ENCODE measurements at regions not wholly inside any gene's neighbourhood (a gene's known extent, or its start where the extent isn't known, plus 50 kb on each side); places are given as distances from the start of the nearest gene placed in this dataset.
"Not testable (repeated sequence)": the region's sequence is repeated elsewhere in the genome, so short reads cannot be mapped to it uniquely, and the experiment has no call there.

GRCh38 chr12:89833337-89834252 lies 125.0 kb upstream of the ATP2B1 start:
- no peak for DNase-seq

- DNase-seq: no peak
These were observed 123.7 kb upstream of the ATP2B1 start for GRCh38 chr12:89832336-89832735.

- no peak for DNase-seq
These were observed 122.9 kb upstream of the ATP2B1 start for GRCh38 chr12:89831310-89832095.

- DNase-seq: no peak
These were observed 120.9 kb upstream of the ATP2B1 start for GRCh38 chr12:89829434-89829975.

GRCh38 chr12:89828575-89828974 lies 119.9 kb upstream of the ATP2B1 start:
- no peak for DNase-seq

GRCh38 chr12:89827592-89827991 lies 119.0 kb upstream of the ATP2B1 start:
- DNase-seq: no peak

GRCh38 chr12:89826468-89826867 lies 117.8 kb upstream of the ATP2B1 start:
- no peak for DNase-seq

GRCh38 chr12:89825591-89826449 lies 117.2 kb upstream of the ATP2B1 start:
- no peak for DNase-seq

- DNase-seq: no peak
These were observed 116.2 kb upstream of the ATP2B1 start for GRCh38 chr12:89824822-89825221.

- DNase-seq: not testable (repeated sequence)
These were observed 114.4 kb upstream of the ATP2B1 start for GRCh38 chr12:89822992-89823391.

- no peak for DNase-seq
These were observed 113.3 kb upstream of the ATP2B1 start for GRCh38 chr12:89821896-89822295.

- DNase-seq: no peak
These were observed 109.0 kb upstream of the ATP2B1 start for GRCh38 chr12:89817501-89818226.

GRCh38 chr12:89815225-89815624 lies 106.6 kb upstream of the ATP2B1 start:
- DNase-seq: no peak

- no peak for DNase-seq
These were observed 94.8 kb upstream of the ATP2B1 start for GRCh38 chr12:89803412-89803811.

- no peak for DNase-seq
These were observed 92.6 kb upstream of the ATP2B1 start for GRCh38 chr12:89801284-89801683.

GRCh38 chr12:89800435-89800834 lies 91.8 kb upstream of the ATP2B1 start:
- no peak for DNase-seq

- DNase-seq: no peak
These were observed 90.7 kb upstream of the ATP2B1 start for GRCh38 chr12:89799316-89799715.

GRCh38 chr12:89797436-89797835 lies 88.8 kb upstream of the ATP2B1 start:
- DNase-seq: no peak

- no peak for DNase-seq
These were observed 88.3 kb upstream of the ATP2B1 start for GRCh38 chr12:89796798-89797382.

- DNase-seq: no peak
These were observed 85.3 kb upstream of the ATP2B1 start for GRCh38 chr12:89793946-89794345.

GRCh38 chr12:89791286-89791685 lies 82.6 kb upstream of the ATP2B1 start:
- DNase-seq: no peak

GRCh38 chr12:89789862-89790261 lies 81.2 kb upstream of the ATP2B1 start:
- DNase-seq: no peak

Measured in activated effector memory CD4-positive, alpha-beta T cell treated with anti-CD3 and anti-CD28 coated beads, Interleukin-2, amount 50 U/mL, for 16 hours (primary cell).